Smooth muscle cell (in vitro differentiated cells): ENCODE measurements at regions not wholly inside any gene's neighbourhood (a gene's known extent, or its start where the extent isn't known, plus 50 kb on each side); places are given as distances from the start of the nearest gene placed in this dataset.
A peak's percentile ranks its signal among the peaks of the same experiment; 100 is the strongest.

Source experiments
- DNase-seq: peaks from one replicate; lab custom pipeline; 2025; ENCODE audit not compliant: unreplicated experiment; lab: John Stamatoyannopoulos, UW
- H2AFZ ChIP-seq: fragments of 200-600 bp; sonication (generic); 2 replicates; pipeline ENCODE4 v1.6.0; 2016; ENCODE audit warnings: antibody characterized with exemption, low read depth, mild to moderate bottlenecking
- H3F3A ChIP-seq: fragments of 200-600 bp; sonication (generic); 2 replicates; pipeline ENCODE4 v1.6.0; 2017; ENCODE audit warnings: antibody characterized with exemption, low read depth
- H3K27ac ChIP-seq: fragments of 200-600 bp; sonication (generic); 2 replicates; pipeline ENCODE4 v1.5.1; 2016; ENCODE audit warnings: low read depth, mild to moderate bottlenecking
- H3K27me3 ChIP-seq: fragments of 200-600 bp; sonication (generic); 2 replicates; pipeline ENCODE4 v1.6.1; 2016; ENCODE audit warnings: low read depth, mild to moderate bottlenecking
- H3K36me3 ChIP-seq: fragments of 200-600 bp; sonication (generic); 2 replicates; pipeline ENCODE4 v1.5.1; 2016; ENCODE audit warnings: low read depth
- H3K4me1 ChIP-seq: fragments of 200-600 bp; sonication (generic); 2 replicates; pipeline ENCODE4 v1.5.1; 2016; ENCODE audit warnings: low read depth
- H3K4me2 ChIP-seq: fragments of 200-600 bp; sonication (generic); 2 replicates; pipeline ENCODE4 v1.6.0; 2016; ENCODE audit warnings: mild to moderate bottlenecking
- H3K4me3 ChIP-seq: fragments of 200-600 bp; sonication (generic); 2 replicates; pipeline ENCODE4 v1.5.1; 2016; ENCODE audit warnings: mild to moderate bottlenecking
- H3K79me2 ChIP-seq: fragments of 200-600 bp; sonication (generic); 2 replicates; pipeline ENCODE4 v1.6.0; 2016; ENCODE audit warnings: low read depth, mild to moderate bottlenecking
- H3K9ac ChIP-seq: fragments of 200-600 bp; sonication (generic); 2 replicates; pipeline ENCODE4 v1.6.0; 2016; ENCODE audit warnings: low read depth
- H3K9me3 ChIP-seq: fragments of 200-600 bp; sonication (generic); replicated peaks from 2 replicates; pipeline ENCODE4 v1.5.1; 2016; ENCODE audit warnings: low read depth
- H4K20me1 ChIP-seq: fragments of 200-600 bp; sonication (generic); 2 replicates; pipeline ENCODE4 v1.6.0; 2016; ENCODE audit warnings: low read depth
- WGBS: methylation state at CpG from one replicate; pipeline ENCODE4 v1.1.7; 2016; ENCODE audit warnings: low lambda C conversion rate; 5-methylcytosine and 5-hydroxymethylcytosine counted together
- TF ChIP-seq, protein P1 (sequence below): fragments of 200-600 bp; sonication (generic); IDR thresholded peaks from 2 replicates; pipeline ENCODE4 v1.5.1; 2017; ENCODE audit warnings: borderline replicate concordance, mild to moderate bottlenecking, antibody characterized with exemption; ENCODE audit not compliant: insufficient read depth, poor library complexity, severe bottlenecking

DNA sequence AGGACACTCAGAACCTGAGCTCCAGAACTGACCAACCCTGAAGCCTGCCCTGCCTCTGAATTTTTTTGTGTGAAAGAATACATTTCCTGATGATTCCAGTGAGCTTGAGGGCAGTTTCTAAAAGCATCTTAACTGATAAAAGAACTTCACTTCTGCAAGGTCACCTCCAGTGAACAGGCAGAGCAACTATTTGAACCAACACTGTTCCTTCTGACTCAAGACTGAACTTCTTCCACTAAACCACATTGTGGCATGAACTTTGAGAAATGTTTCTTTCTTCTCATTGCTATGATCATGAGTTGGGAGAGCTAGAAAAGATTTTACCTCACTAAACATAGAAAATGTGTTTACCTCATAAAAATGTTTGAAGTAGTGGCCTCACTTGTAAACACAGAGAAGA is 83.8 kb upstream of the SERTAD2 start:
- peaks cover 3% of the 10 kb centered on the region for H3K79me2 ChIP-seq
- H3K4me2 ChIP-seq = peak overlapping the region; percentile 55
- H3K4me1 ChIP-seq = no peaks in the 10 kb centered on the region
- H3K27ac ChIP-seq = peak overlapping the region; percentile 49
- H3K4me3 ChIP-seq = no peak overlapping the region
- H2AFZ ChIP-seq = no peak overlapping the region
- H4K20me1 ChIP-seq = no peaks in the 10 kb centered on the region
- H3K27me3 ChIP-seq = no peaks in the 10 kb centered on the region
- DNase-seq = no peak
- no peak overlapping the region for H3K9ac ChIP-seq
- TF ChIP-seq, protein P1, sequence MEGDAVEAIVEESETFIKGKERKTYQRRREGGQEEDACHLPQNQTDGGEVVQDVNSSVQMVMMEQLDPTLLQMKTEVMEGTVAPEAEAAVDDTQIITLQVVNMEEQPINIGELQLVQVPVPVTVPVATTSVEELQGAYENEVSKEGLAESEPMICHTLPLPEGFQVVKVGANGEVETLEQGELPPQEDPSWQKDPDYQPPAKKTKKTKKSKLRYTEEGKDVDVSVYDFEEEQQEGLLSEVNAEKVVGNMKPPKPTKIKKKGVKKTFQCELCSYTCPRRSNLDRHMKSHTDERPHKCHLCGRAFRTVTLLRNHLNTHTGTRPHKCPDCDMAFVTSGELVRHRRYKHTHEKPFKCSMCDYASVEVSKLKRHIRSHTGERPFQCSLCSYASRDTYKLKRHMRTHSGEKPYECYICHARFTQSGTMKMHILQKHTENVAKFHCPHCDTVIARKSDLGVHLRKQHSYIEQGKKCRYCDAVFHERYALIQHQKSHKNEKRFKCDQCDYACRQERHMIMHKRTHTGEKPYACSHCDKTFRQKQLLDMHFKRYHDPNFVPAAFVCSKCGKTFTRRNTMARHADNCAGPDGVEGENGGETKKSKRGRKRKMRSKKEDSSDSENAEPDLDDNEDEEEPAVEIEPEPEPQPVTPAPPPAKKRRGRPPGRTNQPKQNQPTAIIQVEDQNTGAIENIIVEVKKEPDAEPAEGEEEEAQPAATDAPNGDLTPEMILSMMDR = no peak
- H3K9me3 ChIP-seq = no peaks in the 10 kb centered on the region
- H3K36me3 ChIP-seq = no peaks in the 10 kb centered on the region
- no peaks in the 10 kb centered on the region for H3F3A ChIP-seq

DNA sequence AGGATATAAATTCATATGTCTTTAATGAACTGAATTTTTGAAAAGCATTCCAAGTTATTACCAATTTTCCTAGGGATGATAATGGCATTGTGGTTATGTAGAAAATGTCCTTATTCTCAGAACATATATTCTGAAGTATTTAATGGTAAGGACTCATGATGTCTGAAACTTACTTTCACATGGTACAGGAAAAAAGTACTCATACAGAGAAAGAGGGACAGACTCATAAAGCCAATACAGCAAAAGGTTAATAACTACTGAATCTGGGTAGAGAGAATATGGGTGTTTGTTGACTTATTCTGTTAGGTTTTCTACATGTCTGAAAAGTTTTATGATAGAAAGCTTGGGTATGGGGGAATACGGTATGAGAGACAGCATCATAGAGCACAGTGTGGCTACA is 84.3 kb upstream of the SERTAD2 start:
- Histone ChIP-seq H3F3A (no peaks in the 10 kb centered on the region), H2AFZ (no peak overlapping the region), H3K9me3 (no peaks in the 10 kb centered on the region), H3K36me3 (no peaks in the 10 kb centered on the region), H3K9ac (no peak overlapping the region), H3K4me2 (peak overlapping the region; percentile 55), H3K27me3 (no peaks in the 10 kb centered on the region), H3K27ac (peak overlapping the region; percentile 49), H4K20me1 (no peaks in the 10 kb centered on the region), H3K79me2 (peaks cover 3% of the 10 kb centered on the region), H3K4me1 (no peaks in the 10 kb centered on the region), H3K4me3 (no peak overlapping the region)
- TF ChIP-seq, protein P1 = no peak
- DNase-seq = no peak
- 95% methylated on average over 1 of the region's 1 CpG for WGBS

DNA sequence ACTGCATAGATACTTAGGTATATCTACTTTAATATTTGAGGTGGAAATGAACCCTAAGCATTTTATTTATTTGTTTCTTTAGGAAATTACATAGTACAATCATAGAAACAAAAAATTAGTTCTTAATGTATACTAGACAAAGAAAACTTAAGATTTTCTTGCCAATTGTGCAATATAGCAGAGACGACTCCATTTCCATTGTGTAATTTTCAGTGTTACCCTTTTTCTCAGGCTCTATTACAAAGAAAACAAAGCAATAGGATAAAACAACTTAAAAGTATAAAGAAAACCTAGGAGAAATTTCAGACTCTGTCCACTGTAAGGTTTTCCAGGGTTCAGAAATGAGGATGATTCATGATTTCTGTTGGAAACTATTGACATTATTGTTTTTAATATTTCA is 89.0 kb upstream of the SERTAD2 start:
- TF ChIP-seq, protein P1 = no peak
- Histone ChIP-seq H3K4me2 (no peak overlapping the region), H3K27ac (no peak overlapping the region), H4K20me1 (no peaks in the 10 kb centered on the region), H3K4me3 (no peak overlapping the region), H3K36me3 (no peaks in the 10 kb centered on the region), H3K9me3 (no peaks in the 10 kb centered on the region), H3K9ac (no peak overlapping the region), H3K27me3 (no peaks in the 10 kb centered on the region), H3K4me1 (no peaks in the 10 kb centered on the region), H3K79me2 (peaks cover 6% of the 10 kb centered on the region), H2AFZ (no peak overlapping the region), H3F3A (no peaks in the 10 kb centered on the region)
- WGBS = 88% methylated on average over 1 of the region's 1 CpG
- no peak for DNase-seq

DNA sequence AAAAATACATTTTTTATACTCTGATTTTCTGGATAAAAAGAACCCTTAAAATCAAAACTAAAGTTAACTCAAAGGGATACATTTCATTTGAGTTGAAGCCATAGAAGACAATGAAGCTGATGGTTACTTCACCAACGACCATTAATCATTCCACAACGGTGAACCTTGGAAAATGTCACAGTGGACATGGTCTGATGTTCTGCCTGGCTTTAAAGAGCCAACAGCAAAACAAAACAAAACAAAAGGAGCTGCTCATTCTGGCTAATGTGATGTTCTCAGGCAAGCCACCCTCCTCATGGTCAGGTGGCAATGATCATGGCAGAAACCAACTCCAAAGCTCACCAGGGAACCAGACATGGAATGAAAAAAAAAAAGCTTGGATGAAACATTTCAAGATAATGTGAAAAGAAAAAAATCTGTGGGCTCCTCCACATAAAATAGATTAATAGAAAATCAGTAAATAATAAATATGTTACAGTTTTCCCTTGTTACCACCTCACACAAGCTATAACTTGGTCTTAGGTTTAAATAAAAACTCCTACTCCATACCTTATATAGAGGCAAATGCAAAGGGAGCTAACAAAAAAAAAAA is 90.1 kb upstream of the SERTAD2 start:
- TF ChIP-seq, protein P1 = no peak
- WGBS = 84% methylated on average over 2 of the region's 2 CpGs
- no peaks in the 10 kb centered on the region for H3K9me3 ChIP-seq
- H3K4me2 ChIP-seq = no peak overlapping the region
- no peaks in the 10 kb centered on the region for H3K4me1 ChIP-seq
- H4K20me1 ChIP-seq = no peaks in the 10 kb centered on the region
- no peak overlapping the region for H3K27ac ChIP-seq
- no peaks in the 10 kb centered on the region for H3K36me3 ChIP-seq
- peaks cover 14% of the 10 kb centered on the region for H3K79me2 ChIP-seq
- no peak for DNase-seq
- no peaks in the 10 kb centered on the region for H3K27me3 ChIP-seq
- H3K9ac ChIP-seq = no peak overlapping the region
- H3F3A ChIP-seq = no peaks in the 10 kb centered on the region
- H3K4me3 ChIP-seq = no peak overlapping the region
- H2AFZ ChIP-seq = no peak overlapping the region
